Fibroblast of skin of right quadriceps (primary cell): ENCODE measurements at regions not wholly inside any gene's neighbourhood (a gene's known extent, or its start where the extent isn't known, plus 50 kb on each side); places are given as distances from the start of the nearest gene placed in this dataset.

Experiments used
- DNase-seq: peaks from one replicate; pipeline ENCODE4 v3.0.0-alpha.2; 2013

- DNase-seq: peak; percentile 51
These were observed 107.2 kb upstream of the LIMCH1 start for GRCh38 chr4:41430792-41431191.

GRCh38 chr4:41431276-41431675, 106.7 kb upstream of the LIMCH1 start:
- no peak for DNase-seq

GRCh38 chr4:41432219-41432618, 105.7 kb upstream of the LIMCH1 start:
- no peak for DNase-seq

- peak; percentile 92 for DNase-seq
These were observed 105.1 kb upstream of the LIMCH1 start for GRCh38 chr4:41432881-41433280.

GRCh38 chr4:41433361-41433760, 104.6 kb upstream of the LIMCH1 start:
- no peak for DNase-seq

GRCh38 chr4:41435510-41435909, 102.4 kb upstream of the LIMCH1 start:
- DNase-seq: no peak

GRCh38 chr4:41436419-41436818, 101.5 kb upstream of the LIMCH1 start:
- no peak for DNase-seq

- DNase-seq: no peak
These were observed 100.8 kb upstream of the LIMCH1 start for GRCh38 chr4:41437111-41437536.

- no peak for DNase-seq
These were observed 99.0 kb upstream of the LIMCH1 start for GRCh38 chr4:41438931-41439297.

- no peak for DNase-seq
These were observed 95.1 kb upstream of the LIMCH1 start for GRCh38 chr4:41442810-41443209.

- DNase-seq: no peak
These were observed 94.4 kb upstream of the LIMCH1 start for GRCh38 chr4:41443340-41444079.

GRCh38 chr4:41446391-41446790, 91.6 kb upstream of the LIMCH1 start:
- no peak for DNase-seq

- DNase-seq: no peak
These were observed 90.8 kb upstream of the LIMCH1 start for GRCh38 chr4:41446981-41447725.

GRCh38 chr4:41448934-41449333, 89.0 kb upstream of the LIMCH1 start:
- DNase-seq: no peak

- DNase-seq: no peak
These were observed 86.0 kb upstream of the LIMCH1 start for GRCh38 chr4:41451961-41452360.

- no peak for DNase-seq
These were observed 85.3 kb upstream of the LIMCH1 start for GRCh38 chr4:41452484-41453225.

- DNase-seq: no peak
These were observed 83.5 kb upstream of the LIMCH1 start for GRCh38 chr4:41454423-41454822.

- no peak for DNase-seq
These were observed 82.8 kb upstream of the LIMCH1 start for GRCh38 chr4:41455206-41455605.

GRCh38 chr4:41456559-41457101, 81.3 kb upstream of the LIMCH1 start:
- no peak for DNase-seq

- DNase-seq: no peak
These were observed 79.3 kb upstream of the LIMCH1 start for GRCh38 chr4:41458689-41459088.

GRCh38 chr4:41460641-41461040, 77.3 kb upstream of the LIMCH1 start:
- DNase-seq: no peak

GRCh38 chr4:41461780-41462307, 76.1 kb upstream of the LIMCH1 start:
- no peak for DNase-seq

GRCh38 chr4:41465146-41465761, 72.7 kb upstream of the LIMCH1 start:
- DNase-seq: no peak
